ENCODE measurements at regions not wholly inside any gene's neighbourhood (a gene's known extent, or its start where the extent isn't known, plus 50 kb on each side); places are given as distances from the start of the nearest gene placed in this dataset.

- TF ChIP-seq CTCF (conservative IDR thresholded peaks at IDR 0.05; ENCODE audit: low read depth, low read length) (no peak), POLR2A (IDR thresholded peaks at IDR 0.05; ENCODE audit: low read depth, low read length) (no peak), RFX5 (IDR thresholded peaks at IDR 0.05; ENCODE audit: low read depth, low read length) (no peak), RCOR1 (IDR thresholded peaks at IDR 0.05; ENCODE audit: insufficient replicate concordance, low read length) (no peak), MAFK (IDR thresholded peaks at IDR 0.05; ENCODE audit: low read depth, low read length) (no peak), CHD1 (IDR thresholded peaks at IDR 0.05; ENCODE audit: low read depth, low read length) (no peak), SMC3 (IDR thresholded peaks at IDR 0.05; ENCODE audit: low read depth, low read length) (no peak), RAD21 (IDR thresholded peaks at IDR 0.05; ENCODE audit: low read length) (no peak), MXI1 (IDR thresholded peaks at IDR 0.05; ENCODE audit: borderline replicate concordance, low read depth, low read length) (no peak), FOS (IDR thresholded peaks at IDR 0.05; ENCODE audit: low read depth, low read length) (no peak), CEBPB (IDR thresholded peaks at IDR 0.05; ENCODE audit: low read depth, low read length) (no peak)
- TF ChIP-seq, protein P1, sequence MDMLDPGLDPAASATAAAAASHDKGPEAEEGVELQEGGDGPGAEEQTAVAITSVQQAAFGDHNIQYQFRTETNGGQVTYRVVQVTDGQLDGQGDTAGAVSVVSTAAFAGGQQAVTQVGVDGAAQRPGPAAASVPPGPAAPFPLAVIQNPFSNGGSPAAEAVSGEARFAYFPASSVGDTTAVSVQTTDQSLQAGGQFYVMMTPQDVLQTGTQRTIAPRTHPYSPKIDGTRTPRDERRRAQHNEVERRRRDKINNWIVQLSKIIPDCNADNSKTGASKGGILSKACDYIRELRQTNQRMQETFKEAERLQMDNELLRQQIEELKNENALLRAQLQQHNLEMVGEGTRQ (IDR thresholded peaks at IDR 0.05; ENCODE audit: low read depth, low read length): no peak
Observed at GRCh38 chr16:85288869-85289660, 176.8 kb upstream of the CIBAR2 start.

All from IMR-90 (cell line).